Natural killer cell (primary cell): ENCODE measurements at regions not wholly inside any gene's neighbourhood (a gene's known extent, or its start where the extent isn't known, plus 50 kb on each side); places are given as distances from the start of the nearest gene placed in this dataset.

Experiments used
- ATAC-seq, 3 donors: fragments of 150-1000 bp in 2 of 3; fragments of 200-7000 bp in 1 of 3; cut with Tn5 transposase; 1 replicate in 1 of 3; 2 replicates in 2 of 3; pipeline ENCODE4 v1.10.0; 2021; ENCODE audit warnings: mild to moderate bottlenecking in 2 of 3, moderate library complexity in 2 of 3
- DNase-seq, 2 donors: peaks; one replicate each; pipeline versions ENCODE4 v3.0.0 to v3.0.0-alpha.2; 2013 to 2021; ENCODE audit warnings: mixed read lengths in 1 of 2
- H3K27ac ChIP-seq: one replicate; pipeline ENCODE4 v1.5.1; 2013; ENCODE audit warnings: mild to moderate bottlenecking, low read length
- H3K27me3 ChIP-seq: one replicate; pipeline ENCODE4 v1.6.1; 2013; ENCODE audit warnings: low read length; ENCODE audit not compliant: control insufficient read depth, insufficient read depth
- H3K36me3 ChIP-seq: one replicate; pipeline ENCODE4 v1.6.1; 2013; ENCODE audit warnings: low read length; ENCODE audit not compliant: control insufficient read depth, insufficient read depth
- H3K4me1 ChIP-seq: one replicate; pipeline ENCODE4 v1.6.1; 2013; ENCODE audit warnings: low read length; ENCODE audit not compliant: control insufficient read depth, insufficient read depth
- H3K4me3 ChIP-seq: one replicate; pipeline ENCODE4 v1.5.1; 2013; ENCODE audit warnings: low read length
- H3K9me3 ChIP-seq: one replicate; pipeline ENCODE4 v1.6.1; 2013; ENCODE audit warnings: low read length; ENCODE audit not compliant: control insufficient read depth, insufficient read depth
- H3K27ac Mint-ChIP-seq, 2 donors: one replicate each; pipeline ENCODE4 v1.8.0; 2022; ENCODE audit warnings: mild to moderate bottlenecking in 2 of 2, mixed read lengths in 2 of 2, moderate library complexity in 1 of 2
- H3K27me3 Mint-ChIP-seq, 2 donors: one replicate each; pipeline ENCODE4 v1.8.0; 2022; ENCODE audit warnings: low read depth in 2 of 2, mixed read lengths in 2 of 2
- H3K36me3 Mint-ChIP-seq: one replicate; pipeline ENCODE4 v1.8.0; 2022; ENCODE audit warnings: mixed read lengths
- H3K4me1 Mint-ChIP-seq, 2 donors: one replicate each; pipeline ENCODE4 v1.8.0; 2022; ENCODE audit warnings: mixed read lengths in 2 of 2
- H3K4me3 Mint-ChIP-seq: one replicate; pipeline ENCODE4 v1.8.0; 2022; ENCODE audit warnings: mild to moderate bottlenecking, moderate library complexity, mixed read lengths
- H3K9me3 Mint-ChIP-seq, 2 donors: one replicate each; pipeline ENCODE4 v1.8.0; 2022; ENCODE audit warnings: mixed read lengths in 2 of 2
- WGBS: methylation state at CpG from one replicate; pipeline ENCODE4 v1.1.7; 2013; ENCODE audit warnings: missing lambda C conversion rate; ENCODE audit not compliant: insufficient coverage; 5-methylcytosine and 5-hydroxymethylcytosine counted together
- intact Hi-C: fragments of 100-400 bp; cut with micrococcal nuclease; formaldehyde crosslinking; loops from one replicate; pipeline ENCODE4 v1.14.2; 2022
- TF ChIP-seq, protein P1 (sequence below): fragments of 200-600 bp; IDR thresholded peaks from one replicate; pipeline ENCODE4 v1.8.0; 2022; ENCODE audit warnings: antibody characterized with exemption

DNA sequence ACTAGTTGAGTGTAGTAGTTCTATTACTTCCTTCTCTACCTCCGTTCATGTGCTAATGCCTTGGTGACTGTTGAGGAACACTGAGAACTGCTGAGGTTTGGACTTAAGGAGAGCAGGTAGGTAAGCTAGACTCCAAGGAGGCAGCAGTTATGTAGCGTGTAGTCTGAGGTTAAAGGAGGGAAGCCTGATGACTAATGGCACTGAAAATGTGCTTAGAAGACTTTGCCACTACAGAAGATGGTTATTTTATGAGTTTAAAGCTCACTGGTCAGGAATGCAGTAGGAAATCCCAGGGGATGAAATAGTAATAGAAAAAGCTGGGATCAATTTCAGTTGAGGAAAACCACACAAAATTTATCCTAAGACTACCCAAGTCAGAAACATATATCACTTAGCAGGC is 1077.3 kb downstream of the RAPGEF2 start:
- DNase-seq (no peak), ATAC-seq (no peak)
- peaks cover under 1% of the 10 kb centered on the region for H3K9me3 ChIP-seq
- intact Hi-C loops, result no loop called here
- TF ChIP-seq, protein P1, sequence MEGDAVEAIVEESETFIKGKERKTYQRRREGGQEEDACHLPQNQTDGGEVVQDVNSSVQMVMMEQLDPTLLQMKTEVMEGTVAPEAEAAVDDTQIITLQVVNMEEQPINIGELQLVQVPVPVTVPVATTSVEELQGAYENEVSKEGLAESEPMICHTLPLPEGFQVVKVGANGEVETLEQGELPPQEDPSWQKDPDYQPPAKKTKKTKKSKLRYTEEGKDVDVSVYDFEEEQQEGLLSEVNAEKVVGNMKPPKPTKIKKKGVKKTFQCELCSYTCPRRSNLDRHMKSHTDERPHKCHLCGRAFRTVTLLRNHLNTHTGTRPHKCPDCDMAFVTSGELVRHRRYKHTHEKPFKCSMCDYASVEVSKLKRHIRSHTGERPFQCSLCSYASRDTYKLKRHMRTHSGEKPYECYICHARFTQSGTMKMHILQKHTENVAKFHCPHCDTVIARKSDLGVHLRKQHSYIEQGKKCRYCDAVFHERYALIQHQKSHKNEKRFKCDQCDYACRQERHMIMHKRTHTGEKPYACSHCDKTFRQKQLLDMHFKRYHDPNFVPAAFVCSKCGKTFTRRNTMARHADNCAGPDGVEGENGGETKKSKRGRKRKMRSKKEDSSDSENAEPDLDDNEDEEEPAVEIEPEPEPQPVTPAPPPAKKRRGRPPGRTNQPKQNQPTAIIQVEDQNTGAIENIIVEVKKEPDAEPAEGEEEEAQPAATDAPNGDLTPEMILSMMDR, result no peak
- no peak overlapping the region for H3K4me3 Mint-ChIP-seq
- H3K4me1 Mint-ChIP-seq, result no peaks in the 10 kb centered on the region
- H3K27me3 Mint-ChIP-seq, result no peaks in the 10 kb centered on the region
- H3K27me3 ChIP-seq, result no peaks in the 10 kb centered on the region
- no peak overlapping the region for H3K27ac ChIP-seq
- peaks cover 8 to 32% of the 10 kb centered on the region in 2 donors for H3K9me3 Mint-ChIP-seq
- no peaks in the 10 kb centered on the region for H3K36me3 ChIP-seq
- H3K4me3 ChIP-seq, result no peak overlapping the region
- H3K27ac Mint-ChIP-seq, result no peak overlapping the region
- H3K36me3 Mint-ChIP-seq, result no peaks in the 10 kb centered on the region
- no peaks in the 10 kb centered on the region for H3K4me1 ChIP-seq
- 87% methylated on average over 2 of the region's 2 CpGs for WGBS

DNA sequence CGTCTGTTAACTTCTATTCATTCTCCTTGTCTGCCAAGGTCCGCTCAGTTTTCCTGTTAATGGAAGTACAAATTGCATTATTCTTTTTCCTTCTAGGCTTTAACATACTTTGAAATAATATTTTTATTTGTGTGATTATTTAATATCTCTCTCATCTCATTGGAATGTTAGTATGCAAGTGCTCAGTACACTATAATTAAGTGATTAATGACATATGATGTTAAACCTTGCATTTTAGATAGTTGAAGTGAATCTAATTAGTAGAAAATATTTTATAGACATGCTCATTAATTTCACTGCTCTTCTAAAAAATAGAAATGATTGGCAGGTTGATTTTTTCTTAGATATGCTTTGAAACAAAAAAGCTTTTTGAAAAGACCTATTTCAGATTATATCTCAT is 1079.8 kb downstream of the RAPGEF2 start:
- H3K4me1 Mint-ChIP-seq, result no peaks in the 10 kb centered on the region
- H3K36me3 Mint-ChIP-seq, result no peaks in the 10 kb centered on the region
- H3K4me3 Mint-ChIP-seq, result no peak overlapping the region
- TF ChIP-seq, protein P1, result no peak
- Histone ChIP-seq H3K27me3 (no peaks in the 10 kb centered on the region), H3K4me3 (no peak overlapping the region), H3K27ac (no peak overlapping the region), H3K4me1 (no peaks in the 10 kb centered on the region), H3K36me3 (no peaks in the 10 kb centered on the region), H3K9me3 (no peaks in the 10 kb centered on the region)
- H3K27me3 Mint-ChIP-seq, result no peaks in the 10 kb centered on the region
- intact Hi-C loops, result no loop called here
- WGBS, result 60% methylated on average over 1 of the region's 2 CpGs
- DNase-seq (no peak), ATAC-seq (no peak)
- H3K27ac Mint-ChIP-seq, result no peak overlapping the region
- peaks cover 14 to 30% of the 10 kb centered on the region in 2 donors for H3K9me3 Mint-ChIP-seq

DNA sequence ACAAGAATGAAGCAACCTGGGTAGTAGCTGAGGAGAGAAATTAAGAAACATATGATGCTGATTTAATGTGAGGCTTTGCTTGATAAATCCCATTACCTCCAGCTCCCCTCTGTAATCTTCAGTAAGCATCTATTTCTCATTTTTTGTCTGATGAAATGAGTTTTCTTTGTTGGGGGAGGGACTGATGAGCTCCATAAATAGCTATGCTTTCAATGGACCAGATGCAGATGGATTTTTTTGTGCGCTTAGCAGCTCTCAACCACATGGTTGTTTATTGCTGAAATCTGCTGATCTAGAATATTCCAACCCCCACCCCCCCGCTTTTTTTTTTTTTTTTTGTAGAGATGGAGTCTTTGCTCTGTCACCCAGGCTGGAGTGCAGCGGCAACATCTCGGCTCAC is 1082.0 kb downstream of the RAPGEF2 start:
- no peak for DNase-seq
- no peaks in the 10 kb centered on the region for H3K27me3 ChIP-seq
- TF ChIP-seq, protein P1, result no peak
- no peaks in the 10 kb centered on the region for H3K36me3 ChIP-seq
- H3K9me3 ChIP-seq, result no peaks in the 10 kb centered on the region
- Mint-ChIP-seq H3K27me3 (no peaks in the 10 kb centered on the region), H3K4me3 (no peak overlapping the region), H3K27ac (no peak overlapping the region), H3K9me3 (peaks cover 12 to 27% of the 10 kb centered on the region in 2 donors), H3K4me1 (no peaks in the 10 kb centered on the region), H3K36me3 (no peaks in the 10 kb centered on the region)
- ATAC-seq, result no peak
- 95% methylated on average over 2 of the region's 4 CpGs for WGBS
- intact Hi-C loops, result no loop called here
- H3K4me1 ChIP-seq, result no peaks in the 10 kb centered on the region
- H3K4me3 ChIP-seq, result no peak overlapping the region
- H3K27ac ChIP-seq, result no peak overlapping the region

DNA sequence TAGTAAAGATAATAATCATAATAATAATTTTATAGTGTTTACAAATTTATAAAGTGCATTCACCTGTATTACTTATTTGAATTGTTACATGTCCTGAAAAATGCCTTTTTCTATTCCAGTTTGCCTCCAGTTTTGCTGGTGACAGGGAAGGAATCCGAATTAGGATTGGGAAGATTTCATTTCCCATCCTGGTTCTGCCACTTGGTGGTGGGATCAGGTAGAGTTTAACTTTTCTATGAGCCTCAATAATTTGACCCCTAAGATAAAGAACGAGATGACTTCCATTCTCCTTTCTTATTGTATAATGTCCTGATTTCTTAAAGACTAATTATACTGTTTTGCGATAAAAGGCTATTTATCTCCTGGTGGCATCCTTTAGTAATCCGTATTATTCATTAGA is 1090.9 kb downstream of the RAPGEF2 start:
- ATAC-seq (no peak), DNase-seq (no peak)
- Histone ChIP-seq H3K27me3 (no peaks in the 10 kb centered on the region), H3K4me1 (no peaks in the 10 kb centered on the region), H3K27ac (no peak overlapping the region), H3K9me3 (no peaks in the 10 kb centered on the region), H3K4me3 (no peak overlapping the region), H3K36me3 (no peaks in the 10 kb centered on the region)
- intact Hi-C loops, result no loop called here
- Mint-ChIP-seq H3K36me3 (no peaks in the 10 kb centered on the region), H3K9me3 (peaks cover 3 to 8% of the 10 kb centered on the region in 2 donors), H3K4me1 (no peaks in the 10 kb centered on the region), H3K27ac (no peak overlapping the region), H3K27me3 (no peaks in the 10 kb centered on the region), H3K4me3 (no peak overlapping the region)
- TF ChIP-seq, protein P1, result no peak
- 94% methylated on average over 3 of the region's 4 CpGs for WGBS
